ENCODE measurements at regions not wholly inside any gene's neighbourhood (a gene's known extent, or its start where the extent isn't known, plus 50 kb on each side); places are given as distances from the start of the nearest gene placed in this dataset.
A peak's percentile ranks its signal among the peaks of the same experiment; 100 is the strongest.
"Not testable (repeated sequence)": the region's sequence is repeated elsewhere in the genome, so short reads cannot be mapped to it uniquely, and the experiment has no call there.

- no peak for DNase-seq
These were observed 317.0 kb downstream of the BARHL2 start for GRCh38 chr1:90400131-90400530.

- no peak for DNase-seq
These were observed 320.2 kb downstream of the BARHL2 start for GRCh38 chr1:90396917-90397316.

GRCh38 chr1:90394247-90394646 is 322.9 kb downstream of the BARHL2 start:
- no peak for DNase-seq

GRCh38 chr1:90393025-90393424 is 324.1 kb downstream of the BARHL2 start:
- no peak for DNase-seq

GRCh38 chr1:90391126-90391525 is 326.0 kb downstream of the BARHL2 start:
- no peak for DNase-seq

- peak; percentile 63 for DNase-seq
These were observed 329.3 kb downstream of the BARHL2 start for GRCh38 chr1:90387805-90388204.

- peak; percentile 71 for DNase-seq
These were observed 330.0 kb downstream of the BARHL2 start for GRCh38 chr1:90386899-90387720.

- DNase-seq, result peak; percentile 60
These were observed 332.9 kb downstream of the BARHL2 start for GRCh38 chr1:90384193-90384592.

GRCh38 chr1:90382161-90382560 is 334.9 kb downstream of the BARHL2 start:
- DNase-seq, result no peak

GRCh38 chr1:90381598-90381997 is 335.5 kb downstream of the BARHL2 start:
- DNase-seq, result no peak

GRCh38 chr1:90371448-90371813 is 345.7 kb downstream of the BARHL2 start:
- DNase-seq, result no peak

- DNase-seq, result no peak
These were observed 346.2 kb downstream of the BARHL2 start for GRCh38 chr1:90370686-90371447.

- DNase-seq, result no peak
These were observed 354.9 kb downstream of the BARHL2 start for GRCh38 chr1:90362163-90362562.

GRCh38 chr1:90361026-90361425 is 356.1 kb downstream of the BARHL2 start:
- no peak for DNase-seq

- DNase-seq, result no peak
These were observed 357.1 kb downstream of the BARHL2 start for GRCh38 chr1:90359994-90360393.

GRCh38 chr1:90358448-90358847 is 358.7 kb downstream of the BARHL2 start:
- no peak for DNase-seq

- peak; percentile 63 for DNase-seq
These were observed 359.1 kb downstream of the BARHL2 start for GRCh38 chr1:90357995-90358394.

- no peak for DNase-seq
These were observed 360.1 kb downstream of the BARHL2 start for GRCh38 chr1:90356991-90357390.

- no peak for DNase-seq
These were observed 361.0 kb downstream of the BARHL2 start for GRCh38 chr1:90356101-90356500.

GRCh38 chr1:90354704-90355103 is 359.8 kb downstream of the ZNF326 start:
- no peak for DNase-seq

- DNase-seq, result no peak
These were observed 356.1 kb downstream of the ZNF326 start for GRCh38 chr1:90351019-90351418.

- no peak for DNase-seq
These were observed 354.6 kb downstream of the ZNF326 start for GRCh38 chr1:90349510-90349909.

- DNase-seq, result no peak
These were observed 354.0 kb downstream of the ZNF326 start for GRCh38 chr1:90348934-90349333.

GRCh38 chr1:90348459-90348858 is 353.5 kb downstream of the ZNF326 start:
- DNase-seq, result not testable (repeated sequence)

All from eye (tissue), 1 donor.